Upper lobe of left lung (tissue), 4 donors: ENCODE measurements at regions not wholly inside any gene's neighbourhood (a gene's known extent, or its start where the extent isn't known, plus 50 kb on each side); places are given as distances from the start of the nearest gene placed in this dataset.

Experiments used
- CTCF ChIP-seq, 6 experiments: fragments of 450-650 bp in 4 of 6; fragments of 200-600 bp in 2 of 6; sonication (generic) in 2 of 6; IDR thresholded peaks; one replicate each; pipeline ENCODE4 v1.5.1; 2016 to 2019; ENCODE audit warnings: antibody characterized with exemption in 6 of 6
- EP300 ChIP-seq, 4 donors: sonication (generic); formaldehyde crosslinking; IDR thresholded peaks; one replicate each; pipeline ENCODE4 v1.5.1; 2017; ENCODE audit warnings: antibody characterized with exemption in 4 of 4, control low read depth in 2 of 4
- POLR2A ChIP-seq, 4 donors: fragments of 450-650 bp; IDR thresholded peaks; one replicate each; pipeline ENCODE4 v1.5.1; 2016 to 2017; ENCODE audit warnings: antibody characterized with exemption in 4 of 4, mild to moderate bottlenecking in 2 of 4
- POLR2AphosphoS5 ChIP-seq, 2 donors: sonication (generic); formaldehyde crosslinking; IDR thresholded peaks; one replicate each; pipeline ENCODE4 v1.5.1; 2017; ENCODE audit warnings: antibody characterized with exemption in 2 of 2

- TF ChIP-seq CTCF (IDR thresholded peaks at IDR 0.05) (no peak), POLR2A (IDR thresholded peaks at IDR 0.05) (no peak), POLR2AphosphoS5 (IDR thresholded peaks at IDR 0.05) (no peak), EP300 (IDR thresholded peaks at IDR 0.05) (no peak)
Observed at GRCh38 chr7:152571068-152571467, 104.9 kb downstream of the XRCC2 start.
